ENCODE measurements at regions not wholly inside any gene's neighbourhood (a gene's known extent, or its start where the extent isn't known, plus 50 kb on each side); places are given as distances from the start of the nearest gene placed in this dataset.

- TF ChIP-seq POLR2A (IDR thresholded peaks at IDR 0.05) = no peak
- TF ChIP-seq, protein P1, sequence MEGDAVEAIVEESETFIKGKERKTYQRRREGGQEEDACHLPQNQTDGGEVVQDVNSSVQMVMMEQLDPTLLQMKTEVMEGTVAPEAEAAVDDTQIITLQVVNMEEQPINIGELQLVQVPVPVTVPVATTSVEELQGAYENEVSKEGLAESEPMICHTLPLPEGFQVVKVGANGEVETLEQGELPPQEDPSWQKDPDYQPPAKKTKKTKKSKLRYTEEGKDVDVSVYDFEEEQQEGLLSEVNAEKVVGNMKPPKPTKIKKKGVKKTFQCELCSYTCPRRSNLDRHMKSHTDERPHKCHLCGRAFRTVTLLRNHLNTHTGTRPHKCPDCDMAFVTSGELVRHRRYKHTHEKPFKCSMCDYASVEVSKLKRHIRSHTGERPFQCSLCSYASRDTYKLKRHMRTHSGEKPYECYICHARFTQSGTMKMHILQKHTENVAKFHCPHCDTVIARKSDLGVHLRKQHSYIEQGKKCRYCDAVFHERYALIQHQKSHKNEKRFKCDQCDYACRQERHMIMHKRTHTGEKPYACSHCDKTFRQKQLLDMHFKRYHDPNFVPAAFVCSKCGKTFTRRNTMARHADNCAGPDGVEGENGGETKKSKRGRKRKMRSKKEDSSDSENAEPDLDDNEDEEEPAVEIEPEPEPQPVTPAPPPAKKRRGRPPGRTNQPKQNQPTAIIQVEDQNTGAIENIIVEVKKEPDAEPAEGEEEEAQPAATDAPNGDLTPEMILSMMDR (IDR thresholded peaks at IDR 0.05) = no peak
- Histone ChIP-seq H3K27ac (no peak overlapping the region), H3K9me3 (no peaks in the 10 kb centered on the region), H3K36me3 (ENCODE audit: low read depth, missing control alignments) (no peaks in the 10 kb centered on the region), H3K27me3 (no peaks in the 10 kb centered on the region), H3K4me1 (no peaks in the 10 kb centered on the region), H3K4me3 (no peak overlapping the region)
- 90 to 94% methylated on average over 3 of the region's 3 CpGs for WGBS, 2 donors
- no peak for DNase-seq
- intact Hi-C loops (cut with DNase I; ENCODE audit: low total_unique reads) = no loop called here
Observed at GRCh38 chr2:176463546-176463945, 194.3 kb downstream of the MTX2 start.

- no peak overlapping the region for H3K4me3 ChIP-seq
- TF ChIP-seq, protein P1 (IDR thresholded peaks at IDR 0.05) = no peak
- TF ChIP-seq POLR2A (IDR thresholded peaks at IDR 0.05) = no peak
- WGBS, 2 donors = 76% methylated on average over 10 of the region's 10 CpGs
- no peaks in the 10 kb centered on the region for H3K4me1 ChIP-seq
- DNase-seq = no peak
- no peaks in the 10 kb centered on the region for H3K27me3 ChIP-seq
- intact Hi-C loops (cut with DNase I; ENCODE audit: low total_unique reads) = no loop called here
- no peak overlapping the region for H3K27ac ChIP-seq
- no peaks in the 10 kb centered on the region for H3K9me3 ChIP-seq
- no peaks in the 10 kb centered on the region for H3K36me3 ChIP-seq (ENCODE audit: low read depth, missing control alignments)
Observed at GRCh38 chr2:176464886-176465564, 195.8 kb downstream of the MTX2 start.

DNA sequence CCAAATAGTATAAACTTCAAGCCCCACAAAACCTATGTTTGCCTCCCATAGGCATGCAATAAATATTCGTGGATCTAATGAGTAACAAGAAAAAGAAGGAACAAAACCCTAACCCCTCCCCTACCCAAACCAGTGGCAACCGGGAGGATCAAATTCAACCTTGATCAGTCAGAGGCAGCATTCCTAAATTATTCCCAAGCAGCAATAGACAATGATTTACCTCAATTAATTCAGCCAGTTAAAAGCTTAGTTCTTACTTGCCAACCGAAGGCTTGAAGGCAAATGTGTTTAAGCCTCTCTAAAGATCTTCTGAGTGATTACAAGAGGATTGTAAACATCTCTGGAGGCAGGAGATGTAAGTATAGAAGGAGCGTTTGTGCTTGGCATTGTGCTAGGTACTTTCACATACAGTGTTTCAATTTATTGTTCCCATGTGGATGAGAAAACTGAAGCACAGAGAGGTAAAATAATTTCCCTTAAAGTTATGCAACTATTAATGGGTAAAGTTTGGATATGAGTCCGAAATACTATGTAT is 197.7 kb downstream of the MTX2 start:
- Histone ChIP-seq H3K27ac (no peak overlapping the region), H3K4me1 (no peaks in the 10 kb centered on the region), H3K4me3 (no peak overlapping the region), H3K27me3 (no peaks in the 10 kb centered on the region), H3K9me3 (no peaks in the 10 kb centered on the region), H3K36me3 (ENCODE audit: low read depth, missing control alignments) (no peaks in the 10 kb centered on the region)
- WGBS, 2 donors = 73 to 81% methylated on average over 5 of the region's 5 CpGs
- no peak for DNase-seq
- intact Hi-C loops (cut with DNase I; ENCODE audit: low total_unique reads) = no loop called here
- no peak for TF ChIP-seq POLR2A (IDR thresholded peaks at IDR 0.05)
- TF ChIP-seq, protein P1 (IDR thresholded peaks at IDR 0.05) = no peak

- H3K9me3 ChIP-seq = no peaks in the 10 kb centered on the region
- no peaks in the 10 kb centered on the region for H3K36me3 ChIP-seq (ENCODE audit: low read depth, missing control alignments)
- no peak for TF ChIP-seq POLR2A (IDR thresholded peaks at IDR 0.05)
- TF ChIP-seq, protein P1 (IDR thresholded peaks at IDR 0.05) = no peak
- DNase-seq = no peak
- intact Hi-C loops (cut with DNase I; ENCODE audit: low total_unique reads) = no loop called here
- WGBS, 2 donors = 88 to 90% methylated on average over 6 of the region's 6 CpGs
- H3K4me1 ChIP-seq = no peaks in the 10 kb centered on the region
- no peaks in the 10 kb centered on the region for H3K27me3 ChIP-seq
- no peak overlapping the region for H3K27ac ChIP-seq
- no peak overlapping the region for H3K4me3 ChIP-seq
Observed at GRCh38 chr2:176467595-176467994, 198.4 kb downstream of the MTX2 start.
